HK-2 (cell line): ENCODE measurements at regions not wholly inside any gene's neighbourhood (a gene's known extent, or its start where the extent isn't known, plus 50 kb on each side); places are given as distances from the start of the nearest gene placed in this dataset.
A peak's percentile ranks its signal among the peaks of the same experiment; 100 is the strongest.
"Not testable (repeated sequence)": the region's sequence is repeated elsewhere in the genome, so short reads cannot be mapped to it uniquely, and the experiment has no call there.

Experiments
- DNase-seq: peaks from one replicate; pipeline ENCODE4 v3.0.0-alpha.2; 2018; ENCODE audit not compliant: unreplicated experiment

DNA sequence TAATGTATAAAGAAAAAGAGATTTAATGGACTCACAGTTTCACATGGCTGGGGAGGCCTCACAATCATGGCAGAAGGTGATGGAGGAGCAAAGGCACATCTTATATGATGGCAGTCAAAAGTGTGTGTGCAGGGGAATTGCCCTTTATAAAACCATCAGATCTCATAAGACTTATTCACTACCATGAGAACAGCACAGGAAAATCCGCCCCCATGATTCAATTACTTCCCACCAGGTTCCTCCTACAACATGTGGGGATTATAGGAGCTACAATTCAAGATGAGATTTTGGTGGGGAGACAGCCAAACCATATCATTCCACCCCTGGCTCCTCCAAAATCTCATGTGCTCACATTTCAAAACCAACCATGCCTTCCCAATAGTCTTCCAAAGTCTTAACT is 82.5 kb upstream of the ANKRD1 start:
- not testable (repeated sequence) for DNase-seq

DNA sequence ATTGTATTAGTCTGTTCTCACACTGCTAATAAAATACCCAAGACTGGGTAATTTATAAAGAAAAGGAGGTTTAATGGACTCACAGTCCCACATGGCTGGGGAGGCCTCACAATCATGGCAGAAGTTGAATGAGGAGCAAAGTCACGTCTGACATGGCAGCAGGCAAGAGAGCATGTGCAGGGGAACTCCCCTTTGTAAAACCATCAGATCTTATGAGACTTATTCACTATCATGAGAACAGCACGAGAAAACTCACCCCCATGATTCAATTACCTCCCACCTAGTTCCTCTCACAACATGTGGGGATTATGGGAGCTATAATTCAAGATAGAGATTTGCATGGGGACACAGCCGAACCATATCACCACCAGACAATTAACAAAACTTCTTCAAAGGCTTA is 84.4 kb upstream of the ANKRD1 start:
- DNase-seq = not testable (repeated sequence)

DNA sequence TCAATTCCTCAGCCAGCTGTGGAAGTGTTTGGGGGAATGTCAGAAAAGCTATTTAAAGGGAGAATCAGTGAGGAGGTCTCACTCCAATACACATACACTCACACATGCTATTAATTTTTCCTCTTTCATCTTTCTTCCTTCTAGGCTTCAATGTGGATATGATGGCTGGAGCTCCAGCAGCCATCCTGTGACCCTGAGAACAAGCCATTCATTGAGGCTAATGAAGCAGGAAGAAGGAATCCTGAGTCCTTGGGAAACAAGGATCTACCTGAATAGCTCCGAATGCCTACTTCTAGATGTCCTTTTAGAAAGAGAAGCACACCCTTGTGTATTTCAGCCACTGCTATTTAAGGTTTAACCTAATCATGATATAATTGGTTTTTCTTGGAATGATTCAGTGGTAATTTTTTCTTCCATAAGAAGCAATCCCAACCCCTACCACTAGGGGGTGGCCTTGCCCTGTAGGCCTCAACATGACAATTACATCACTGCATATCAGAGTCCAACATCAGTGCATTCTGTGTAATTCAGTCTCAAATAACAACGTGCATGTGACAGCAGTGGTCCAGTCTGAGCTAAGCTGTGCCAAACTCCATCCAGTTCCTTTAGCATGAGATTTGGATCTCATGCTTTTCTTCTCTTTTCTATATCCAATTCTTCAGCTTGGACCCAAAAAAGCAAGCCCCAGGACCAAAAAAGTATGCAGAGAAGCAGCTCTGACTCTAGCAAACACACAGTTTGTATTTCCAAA is 85.3 kb upstream of the ANKRD1 start:
- DNase-seq = peak; percentile 59

DNA sequence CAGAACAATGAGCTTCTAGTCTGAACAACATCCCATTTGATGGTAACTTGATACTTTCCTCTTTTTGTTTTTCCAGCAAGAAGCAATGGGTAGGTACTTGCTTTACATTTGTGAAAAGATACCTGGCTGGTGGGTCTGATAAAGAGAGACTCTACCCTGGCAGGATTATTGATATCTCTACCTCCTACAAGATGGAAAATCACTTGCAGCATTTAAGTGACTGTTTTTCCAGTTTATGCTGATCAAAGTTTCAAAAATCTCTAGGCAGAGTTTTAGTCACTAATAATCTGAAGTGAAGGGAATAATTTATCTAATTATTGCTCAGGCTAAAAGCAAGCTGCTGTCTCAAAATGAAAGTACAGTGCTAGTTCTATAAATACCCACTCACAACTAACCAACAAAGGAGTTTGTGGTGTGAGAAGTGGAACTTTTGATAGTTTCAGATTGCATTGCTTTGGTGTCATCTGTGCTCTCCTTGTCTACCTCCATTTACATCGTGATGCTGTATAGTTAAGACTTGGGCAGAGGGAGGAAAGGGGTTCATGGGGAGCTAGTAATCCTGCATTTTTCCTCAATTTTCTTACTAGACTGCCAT is 86.0 kb upstream of the ANKRD1 start:
- no peak for DNase-seq

DNA sequence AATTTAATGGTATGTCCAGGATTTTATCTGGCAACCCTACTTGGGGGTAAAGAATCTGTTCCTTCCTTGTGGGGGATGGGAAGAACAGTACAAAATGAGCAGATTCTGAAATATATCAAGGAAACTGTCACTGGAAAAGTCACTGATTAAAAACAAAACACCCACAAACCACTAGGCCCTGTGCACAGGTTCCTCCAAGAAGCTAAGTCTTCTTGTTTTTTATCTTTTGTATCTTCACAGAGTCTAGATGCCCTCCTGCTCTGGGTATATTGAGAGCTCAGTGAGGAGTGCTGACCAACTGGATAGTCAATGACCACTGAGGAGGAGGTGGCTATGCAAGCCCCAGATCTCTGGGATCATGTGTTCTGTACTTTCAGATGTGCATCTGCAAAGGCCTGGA is 86.8 kb upstream of the ANKRD1 start:
- DNase-seq = no peak

DNA sequence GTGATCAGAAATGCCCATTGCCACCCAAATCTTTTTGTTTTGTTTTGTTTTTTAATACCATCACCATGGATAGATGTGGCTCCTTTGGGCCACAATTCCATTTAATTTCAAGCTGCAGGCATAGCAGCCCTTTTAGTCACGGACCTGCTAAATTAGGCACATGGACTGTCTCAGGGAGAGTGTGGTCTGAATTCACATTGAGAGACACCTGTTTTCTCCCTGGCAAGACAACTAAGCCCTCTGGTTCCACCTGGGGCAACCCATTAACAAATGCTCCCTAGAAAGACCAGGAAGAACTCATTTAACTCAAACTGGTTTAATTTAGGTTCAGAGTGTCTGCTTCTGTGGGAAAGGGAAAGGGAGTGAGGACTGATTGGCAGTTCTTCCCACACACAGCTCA is 88.2 kb upstream of the ANKRD1 start:
- no peak for DNase-seq

DNA sequence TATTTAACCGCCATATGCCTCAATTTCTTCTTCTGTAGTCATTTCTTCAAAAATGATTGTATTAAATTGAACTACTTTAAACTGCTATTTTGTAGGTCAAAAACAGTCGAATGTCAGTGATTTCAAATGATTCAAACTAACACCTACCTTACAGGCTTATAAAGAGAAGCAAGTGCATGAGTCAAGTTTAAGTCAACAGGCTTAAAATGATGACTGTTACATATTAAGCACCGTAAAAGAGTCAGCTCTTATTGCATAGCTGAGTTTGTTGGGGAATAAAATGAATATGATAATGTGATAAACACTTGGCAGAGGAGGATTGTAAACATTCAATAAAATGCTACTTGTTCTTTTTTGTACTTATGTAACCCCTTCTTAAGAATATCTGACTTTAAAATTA is 90.1 kb upstream of the ANKRD1 start:
- DNase-seq = no peak

DNA sequence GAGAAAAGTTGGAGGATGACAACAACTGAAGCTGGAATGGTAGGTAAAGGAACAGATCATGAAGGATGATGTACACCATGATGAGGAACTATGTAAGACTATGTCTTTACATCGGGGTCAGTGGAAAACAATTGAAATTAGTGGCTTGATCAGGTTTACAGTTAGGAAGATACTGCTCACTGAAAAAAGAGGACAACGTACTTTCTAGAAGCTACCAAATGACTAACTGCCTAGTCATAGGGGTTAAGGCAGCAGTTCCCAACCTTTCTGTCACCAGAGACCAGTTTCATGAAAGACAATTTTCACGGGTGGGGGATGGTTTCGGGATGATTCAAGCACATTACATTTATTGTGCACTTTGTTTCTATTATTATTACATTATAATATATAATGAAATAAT is 91.6 kb upstream of the ANKRD1 start:
- no peak for DNase-seq

DNA sequence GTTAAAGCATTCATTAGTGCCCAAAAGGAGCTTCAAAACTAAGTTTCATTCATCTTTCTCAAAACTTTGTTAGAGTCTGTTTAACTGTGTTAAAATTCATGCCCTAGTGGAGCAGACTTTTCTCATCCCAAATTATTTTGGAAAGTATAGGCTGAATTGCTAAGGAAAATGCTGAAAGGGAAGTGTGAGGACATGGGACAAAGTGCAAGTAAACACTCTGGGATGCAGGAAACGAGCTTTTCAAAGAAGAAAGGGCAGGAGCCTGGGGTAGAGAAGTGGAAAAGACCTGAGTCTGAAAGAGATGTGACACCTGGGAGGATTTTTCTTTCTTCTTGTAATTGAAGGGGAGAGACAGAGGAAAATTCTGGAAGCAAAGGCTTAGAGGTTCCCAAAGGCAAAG is 93.1 kb upstream of the ANKRD1 start:
- no peak for DNase-seq

DNA sequence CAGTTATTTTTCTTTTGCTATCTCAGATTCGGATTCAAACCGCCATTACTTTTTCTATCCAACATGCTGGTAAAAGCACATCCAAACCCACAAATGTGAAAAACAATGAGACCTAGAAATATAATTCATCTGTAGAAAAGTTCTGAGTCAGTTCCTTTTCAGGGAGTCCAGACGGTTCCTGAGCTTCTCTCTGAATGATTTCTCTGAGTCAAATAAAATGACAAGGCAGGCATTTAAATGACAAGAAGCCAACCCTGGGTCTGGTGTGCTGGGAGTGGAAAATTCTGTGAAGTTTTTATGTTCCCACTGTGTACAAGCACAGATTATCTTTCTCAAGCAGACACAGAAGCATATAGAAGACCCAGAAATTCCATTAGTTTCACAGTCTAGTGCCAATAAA is 96.3 kb upstream of the ANKRD1 start:
- DNase-seq = no peak

DNA sequence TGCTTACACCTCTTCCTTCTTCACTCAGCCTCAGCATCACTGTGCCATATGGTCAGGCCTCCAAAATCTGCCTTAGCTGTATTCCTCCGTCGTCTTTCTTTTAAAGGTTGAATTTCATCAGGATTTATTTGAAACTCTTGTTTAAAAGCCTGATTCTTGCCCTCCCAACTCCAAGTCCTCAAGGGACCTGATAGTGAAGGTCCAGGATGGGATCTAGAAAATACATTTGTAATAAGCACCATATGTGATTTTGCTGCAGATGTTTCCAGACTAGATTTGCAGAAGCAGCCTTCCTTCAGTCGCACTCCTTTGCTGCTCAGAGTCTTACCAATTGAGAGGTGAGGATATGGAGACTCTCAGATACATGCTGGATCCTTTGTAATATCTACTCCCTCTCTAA is 101.0 kb upstream of the ANKRD1 start:
- no peak for DNase-seq

DNA sequence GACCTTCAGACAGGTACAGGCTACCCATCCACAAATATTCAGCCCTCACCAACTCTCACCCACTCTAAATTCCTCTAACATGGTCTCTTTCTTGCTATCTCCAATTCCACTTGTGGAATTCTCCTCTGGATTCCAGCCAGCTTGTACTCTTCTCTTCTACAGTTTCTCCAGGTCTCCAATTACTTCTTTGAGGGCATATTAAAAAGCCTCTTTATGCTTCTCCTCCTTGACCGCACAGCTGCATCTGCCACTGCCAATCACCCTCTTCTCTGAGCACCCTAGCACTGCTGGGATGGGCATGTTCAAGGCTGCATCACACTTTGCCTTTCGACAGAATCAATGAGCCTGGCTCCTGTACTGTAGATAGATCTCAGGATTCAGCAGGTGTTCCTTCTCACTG is 101.5 kb upstream of the ANKRD1 start:
- no peak for DNase-seq

DNA sequence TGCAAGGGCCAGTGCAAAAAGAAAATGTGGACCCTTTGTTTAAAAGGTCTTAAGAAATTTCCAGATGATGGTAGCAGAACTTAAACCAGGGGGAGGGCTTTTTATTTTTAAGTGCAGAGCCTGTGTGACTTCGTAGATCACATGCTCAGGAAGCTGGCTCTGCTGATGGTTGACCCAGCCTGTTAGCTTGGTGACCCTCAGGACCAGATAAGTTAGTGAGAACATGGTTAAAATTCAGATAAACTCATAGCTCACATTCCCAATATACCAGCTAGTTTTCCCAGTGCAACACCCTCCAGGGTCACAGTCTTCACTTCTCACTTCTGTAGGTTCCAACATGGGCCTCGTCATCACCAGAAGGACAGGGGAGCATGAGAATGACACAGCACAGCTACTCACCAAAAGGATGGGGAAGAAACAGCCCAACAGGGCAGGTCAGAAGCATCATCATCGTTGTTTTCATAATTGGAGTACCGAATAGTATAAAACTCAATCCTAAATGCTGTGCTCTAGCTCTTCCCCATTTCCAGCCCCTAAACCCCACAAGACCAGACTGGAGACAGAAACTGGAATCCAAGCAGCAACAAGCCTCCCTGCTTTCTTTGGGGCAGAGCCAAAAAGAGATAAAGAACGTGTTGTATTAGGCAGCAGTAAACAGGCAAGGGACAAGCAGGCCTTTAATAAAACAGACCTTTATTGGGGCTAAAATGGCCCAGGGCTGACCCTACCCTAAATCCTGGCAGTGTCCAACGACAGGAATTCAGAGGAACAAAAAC is 102.2 kb upstream of the ANKRD1 start:
- DNase-seq = no peak

DNA sequence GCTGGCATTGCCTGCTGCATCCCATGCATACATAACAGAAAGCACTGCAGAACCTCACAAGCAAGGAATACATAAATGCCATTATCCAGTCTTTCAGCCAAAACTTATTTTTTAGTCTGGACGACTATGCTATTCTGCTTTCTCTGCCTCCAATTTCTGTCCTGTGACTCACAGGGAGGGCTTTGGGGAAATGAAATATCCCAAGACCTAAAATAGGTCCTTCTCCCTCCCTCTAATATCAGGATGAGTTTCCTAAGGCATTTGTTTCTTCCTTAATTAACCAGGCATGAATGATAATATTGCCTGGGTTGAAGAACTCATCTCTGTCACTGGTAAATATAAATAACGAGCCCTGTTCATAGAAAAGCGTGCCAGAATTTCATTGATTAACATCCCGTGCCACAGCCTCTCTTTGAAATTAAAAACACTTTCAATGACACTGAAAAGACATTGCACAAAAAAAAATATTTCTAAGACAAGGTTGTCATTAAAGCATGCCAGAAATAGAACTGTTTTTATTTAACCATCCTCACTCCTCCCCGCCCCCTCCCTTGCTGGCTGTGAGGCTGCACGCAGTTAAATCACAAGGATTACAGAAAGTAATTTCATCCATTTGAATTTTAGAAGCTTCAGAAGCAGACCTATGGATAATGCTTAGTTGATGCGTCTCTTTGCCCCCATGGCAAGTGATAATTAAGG is 103.0 kb upstream of the ANKRD1 start:
- DNase-seq = no peak

DNA sequence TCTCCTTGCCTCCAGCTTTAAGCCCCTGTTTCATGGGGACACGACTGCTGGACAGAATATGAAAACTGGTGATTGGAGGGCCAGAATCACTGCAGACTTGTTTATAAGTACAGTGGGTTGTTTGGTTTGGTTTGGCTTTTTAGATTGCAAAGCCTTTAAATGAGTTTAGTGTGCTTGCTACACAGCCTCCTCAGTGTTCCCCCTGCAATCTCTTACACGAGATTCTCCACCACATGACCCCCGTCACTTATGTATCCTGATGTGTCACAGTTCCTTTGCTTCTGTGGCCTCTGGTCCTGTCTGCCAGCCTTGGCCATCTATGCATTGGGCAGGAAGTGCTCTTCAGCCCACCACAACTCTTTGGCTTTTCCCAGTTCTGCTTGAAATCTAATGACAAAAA is 103.7 kb upstream of the ANKRD1 start:
- no peak for DNase-seq

DNA sequence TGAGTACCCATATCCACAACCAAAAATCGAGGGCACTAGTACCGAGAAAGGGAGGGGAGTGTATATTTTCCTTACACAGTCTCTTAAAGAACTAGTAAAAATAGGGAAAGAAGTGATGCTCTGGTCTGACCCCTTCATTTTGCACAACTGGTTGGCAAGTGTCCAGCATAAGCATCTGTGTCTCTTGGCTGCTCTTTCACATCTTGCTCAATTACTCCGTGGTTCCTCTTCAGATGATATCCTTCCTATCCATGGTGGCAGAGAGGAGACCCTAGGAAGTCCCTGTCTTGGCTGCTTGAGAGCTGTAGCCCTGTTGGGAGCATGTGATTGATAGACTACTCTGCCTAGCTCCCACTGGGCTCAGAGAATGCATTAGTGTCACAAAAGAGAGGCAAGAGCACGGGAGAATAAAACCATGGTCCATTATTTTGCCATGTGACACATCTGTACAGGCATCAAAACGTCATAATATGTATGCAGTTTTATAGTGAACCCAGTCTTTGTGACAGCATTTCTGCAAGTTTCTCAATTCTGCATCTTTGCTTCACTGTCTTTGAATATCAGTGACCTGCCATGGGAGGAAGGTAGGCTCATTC is 111.8 kb upstream of the ANKRD1 start:
- no peak for DNase-seq

DNA sequence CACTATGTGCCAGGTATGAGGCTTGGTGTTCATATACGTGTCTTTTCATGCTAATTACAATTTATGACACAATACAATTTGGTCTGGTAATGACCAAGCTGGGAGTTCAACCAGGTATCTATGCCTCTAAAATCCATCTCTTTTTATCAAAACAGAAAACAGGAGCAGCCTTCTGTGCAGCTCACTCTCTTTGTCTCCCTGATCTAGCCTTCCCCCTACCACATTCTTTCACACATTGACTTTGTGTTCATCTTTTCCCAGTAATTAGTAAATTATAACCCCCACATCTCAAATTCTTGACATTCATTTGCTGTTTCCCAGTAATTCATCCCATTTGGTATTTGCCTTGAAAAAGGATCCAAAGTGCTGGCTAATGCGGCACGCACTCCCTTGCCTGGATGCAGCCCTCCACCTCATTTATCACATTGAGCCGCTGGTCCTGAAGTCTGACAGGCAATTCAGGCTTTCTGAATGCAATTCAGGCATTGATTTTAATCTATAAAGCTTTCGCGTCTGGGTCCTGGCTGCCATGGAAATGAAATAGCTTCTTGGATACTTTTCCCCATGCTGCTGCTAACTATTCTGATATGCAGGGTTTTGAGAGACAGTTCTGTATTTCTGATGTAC is 112.5 kb upstream of the ANKRD1 start:
- no peak for DNase-seq

DNA sequence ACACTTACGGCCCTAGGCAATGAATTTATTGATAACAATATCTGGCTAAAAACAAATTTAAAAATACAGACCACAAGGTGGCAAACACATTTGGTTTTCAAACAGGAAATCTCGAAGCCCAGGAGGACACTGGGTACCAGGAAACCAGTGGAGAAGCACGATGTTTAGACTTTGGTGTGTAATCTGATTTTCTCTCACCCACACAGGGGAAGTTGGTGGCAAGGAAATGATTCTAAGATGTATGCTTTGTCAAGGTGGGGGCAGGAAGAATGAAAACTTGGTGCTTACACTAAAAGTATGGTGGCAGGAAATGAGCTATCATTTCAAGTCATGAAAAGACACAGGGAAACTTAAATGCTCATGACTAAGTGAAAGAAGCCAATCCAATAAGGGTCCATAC is 113.2 kb upstream of the ANKRD1 start:
- DNase-seq = no peak

DNA sequence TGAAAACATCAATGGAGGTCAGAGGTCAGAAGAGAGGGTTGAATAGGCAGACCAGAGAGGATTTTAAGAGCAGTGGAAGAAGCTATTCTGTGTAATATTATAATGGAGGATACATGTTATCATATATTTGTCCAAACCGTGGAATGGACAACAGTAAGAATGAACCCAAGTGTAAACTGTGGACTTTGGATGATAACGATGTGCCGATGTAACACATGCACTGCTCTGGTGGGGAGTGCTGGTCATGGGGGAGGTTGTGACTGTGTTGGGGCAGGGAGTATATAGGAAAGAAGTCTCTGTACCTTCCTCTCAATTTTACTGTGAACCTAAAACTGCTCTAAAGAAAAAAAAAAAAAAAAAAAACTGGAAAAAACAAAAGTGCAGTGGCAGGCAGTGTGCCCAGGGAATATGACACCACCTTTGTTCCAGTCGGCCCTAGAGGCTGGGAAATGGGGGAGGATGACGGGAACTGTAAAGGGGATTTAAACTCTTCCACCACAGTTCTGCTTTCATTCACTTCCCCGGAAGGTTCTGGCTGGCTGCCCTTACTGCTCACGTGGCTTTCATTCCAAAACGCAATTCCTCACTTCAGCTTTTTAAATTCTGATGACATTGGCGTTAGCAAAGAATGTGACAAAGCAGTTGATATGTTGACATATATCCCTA is 113.7 kb upstream of the ANKRD1 start:
- DNase-seq = peak; percentile 32

DNA sequence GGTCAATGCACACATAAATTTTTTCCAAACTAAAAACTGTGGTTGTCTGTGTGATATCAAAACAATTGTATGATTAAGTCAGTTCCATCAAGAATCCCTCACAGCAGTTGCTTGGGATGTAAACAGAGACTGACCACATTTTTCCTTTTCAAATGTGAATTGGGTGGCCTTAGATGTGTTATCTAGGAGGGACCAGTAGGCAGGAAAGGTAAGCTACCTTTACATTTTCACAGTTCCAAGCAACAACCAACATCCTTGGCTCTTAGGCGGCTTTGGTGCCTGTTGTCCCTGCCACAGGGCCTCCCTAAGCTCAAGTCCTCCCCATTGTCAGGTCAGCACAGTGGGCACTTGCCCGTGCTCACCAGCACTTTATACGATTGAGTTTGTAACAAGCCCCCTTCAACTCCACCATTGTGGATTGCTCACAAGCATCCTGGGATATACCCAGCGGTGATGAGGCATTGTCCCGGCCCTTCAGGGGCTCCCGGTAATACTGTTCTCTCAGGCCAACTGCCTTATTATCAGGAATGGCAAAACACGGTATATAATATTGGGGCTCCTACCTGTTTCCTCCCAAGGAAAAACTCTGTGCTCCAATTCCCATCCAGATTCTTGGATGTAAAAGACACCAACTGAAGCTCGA is 114.9 kb upstream of the ANKRD1 start:
- DNase-seq = no peak
